ENCODE measurements at regions not wholly inside any gene's neighbourhood (a gene's known extent, or its start where the extent isn't known, plus 50 kb on each side); places are given as distances from the start of the nearest gene placed in this dataset.

DNA sequence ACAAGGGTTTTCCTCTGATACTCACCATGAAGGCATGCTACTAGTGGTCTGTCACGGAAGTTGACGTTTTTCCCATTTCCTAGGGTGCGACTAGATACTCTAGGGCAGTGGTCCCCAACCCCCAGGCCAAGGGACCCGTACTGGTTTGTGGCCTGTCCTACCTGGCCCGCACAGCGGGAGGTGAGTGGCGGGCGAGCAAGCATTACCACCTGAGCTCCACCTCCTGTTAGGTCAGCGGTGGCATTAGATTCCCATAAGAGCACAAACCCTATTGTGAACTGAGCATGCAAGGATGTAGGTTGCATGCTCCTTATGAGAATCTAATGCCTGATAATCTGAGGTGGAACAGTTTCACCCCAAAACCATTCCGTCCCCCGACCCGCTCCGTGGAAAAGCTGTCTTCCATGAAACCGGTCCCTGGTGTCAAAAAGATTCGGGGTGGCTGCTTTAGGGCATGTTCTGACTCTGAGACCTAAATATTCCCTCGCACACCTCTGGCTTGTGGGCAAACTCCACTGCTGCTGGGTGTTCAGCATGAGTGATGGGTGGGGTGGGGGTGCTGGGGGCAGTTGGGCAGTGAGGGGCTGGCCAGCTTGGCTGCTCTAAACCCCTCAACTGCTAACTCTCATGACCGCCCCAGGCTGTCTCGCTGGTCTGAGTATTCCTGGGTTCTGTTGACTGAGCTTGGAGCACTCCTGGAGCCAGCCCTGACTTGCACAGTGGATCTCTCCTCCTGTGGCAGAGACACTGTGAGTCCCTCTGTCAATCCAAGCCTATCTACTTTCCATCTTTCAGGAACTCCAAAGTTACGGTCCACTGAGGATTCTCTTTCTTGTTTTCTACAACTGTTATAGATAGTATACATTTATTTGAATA is 78.3 kb upstream of the NEK6 start:
- DNase-seq = no peak
- TF ChIP-seq, protein P1, sequence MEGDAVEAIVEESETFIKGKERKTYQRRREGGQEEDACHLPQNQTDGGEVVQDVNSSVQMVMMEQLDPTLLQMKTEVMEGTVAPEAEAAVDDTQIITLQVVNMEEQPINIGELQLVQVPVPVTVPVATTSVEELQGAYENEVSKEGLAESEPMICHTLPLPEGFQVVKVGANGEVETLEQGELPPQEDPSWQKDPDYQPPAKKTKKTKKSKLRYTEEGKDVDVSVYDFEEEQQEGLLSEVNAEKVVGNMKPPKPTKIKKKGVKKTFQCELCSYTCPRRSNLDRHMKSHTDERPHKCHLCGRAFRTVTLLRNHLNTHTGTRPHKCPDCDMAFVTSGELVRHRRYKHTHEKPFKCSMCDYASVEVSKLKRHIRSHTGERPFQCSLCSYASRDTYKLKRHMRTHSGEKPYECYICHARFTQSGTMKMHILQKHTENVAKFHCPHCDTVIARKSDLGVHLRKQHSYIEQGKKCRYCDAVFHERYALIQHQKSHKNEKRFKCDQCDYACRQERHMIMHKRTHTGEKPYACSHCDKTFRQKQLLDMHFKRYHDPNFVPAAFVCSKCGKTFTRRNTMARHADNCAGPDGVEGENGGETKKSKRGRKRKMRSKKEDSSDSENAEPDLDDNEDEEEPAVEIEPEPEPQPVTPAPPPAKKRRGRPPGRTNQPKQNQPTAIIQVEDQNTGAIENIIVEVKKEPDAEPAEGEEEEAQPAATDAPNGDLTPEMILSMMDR (IDR thresholded peaks at IDR 0.05; ENCODE audit: borderline replicate concordance, extremely low read depth, insufficient read depth) = no peak
- Histone ChIP-seq H3K27me3 (ENCODE audit: control insufficient read depth, insufficient read depth, low read length) (no peaks in the 10 kb centered on the region), H3K9ac (ENCODE audit: low read length in 3 of 3) (no peak overlapping the region), H3K4me3 (ENCODE audit: low read length in 3 of 3) (no peak overlapping the region), H3K4me1 (ENCODE audit: control insufficient read depth in 2 of 3, insufficient read depth in 2 of 3, low read depth in 1 of 3, low read length in 3 of 3) (no peaks in the 10 kb centered on the region), H3K9me3 (ENCODE audit: control insufficient read depth in 2 of 3, insufficient read depth in 1 of 3, low read length in 3 of 3) (no peaks in the 10 kb centered on the region), H3K36me3 (ENCODE audit: control insufficient read depth in 2 of 3, insufficient read depth in 3 of 3, low read length in 3 of 3) (no peaks in the 10 kb centered on the region), H3K27ac (ENCODE audit: low read depth in 2 of 2, low read length in 2 of 2) (no peak overlapping the region)
- intact Hi-C loops (cut with DNase I) = no loop called here
- no peak for FAIRE-seq

DNA sequence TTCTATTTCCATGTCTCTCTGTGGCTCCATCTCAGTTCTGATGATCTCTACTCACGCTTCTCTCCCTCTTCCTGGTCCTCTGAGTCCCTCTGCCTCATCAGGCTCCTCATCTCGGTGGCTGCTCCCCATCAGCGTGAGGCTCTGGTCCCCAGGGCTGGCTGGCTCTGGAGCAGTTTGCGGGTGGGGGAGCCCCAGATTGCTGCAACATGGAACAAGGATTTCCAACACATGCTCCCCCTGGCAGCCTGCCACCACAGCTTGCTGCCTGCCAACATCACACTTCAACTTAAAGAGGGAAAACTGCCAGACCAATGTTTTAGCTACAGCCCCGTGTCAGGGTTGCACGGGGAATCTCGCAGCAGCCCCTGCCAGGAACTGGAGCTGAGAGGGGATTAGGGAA is 77.2 kb upstream of the NEK6 start:
- Histone ChIP-seq H3K4me3 (ENCODE audit: low read length in 3 of 3) (no peak overlapping the region), H3K36me3 (ENCODE audit: control insufficient read depth in 2 of 3, insufficient read depth in 3 of 3, low read length in 3 of 3) (no peaks in the 10 kb centered on the region), H3K9me3 (ENCODE audit: control insufficient read depth in 2 of 3, insufficient read depth in 1 of 3, low read length in 3 of 3) (no peaks in the 10 kb centered on the region), H3K4me1 (ENCODE audit: control insufficient read depth in 2 of 3, insufficient read depth in 2 of 3, low read depth in 1 of 3, low read length in 3 of 3) (no peaks in the 10 kb centered on the region), H3K27me3 (ENCODE audit: control insufficient read depth, insufficient read depth, low read length) (no peaks in the 10 kb centered on the region), H3K9ac (ENCODE audit: low read length in 3 of 3) (no peak overlapping the region), H3K27ac (ENCODE audit: low read depth in 2 of 2, low read length in 2 of 2) (no peak overlapping the region)
- FAIRE-seq (no peak), DNase-seq (peak in 1 of 5 donors; percentile 37)
- intact Hi-C loops (cut with DNase I) = no loop called here
- TF ChIP-seq, protein P1 (IDR thresholded peaks at IDR 0.05; ENCODE audit: borderline replicate concordance, extremely low read depth, insufficient read depth) = no peak

DNA sequence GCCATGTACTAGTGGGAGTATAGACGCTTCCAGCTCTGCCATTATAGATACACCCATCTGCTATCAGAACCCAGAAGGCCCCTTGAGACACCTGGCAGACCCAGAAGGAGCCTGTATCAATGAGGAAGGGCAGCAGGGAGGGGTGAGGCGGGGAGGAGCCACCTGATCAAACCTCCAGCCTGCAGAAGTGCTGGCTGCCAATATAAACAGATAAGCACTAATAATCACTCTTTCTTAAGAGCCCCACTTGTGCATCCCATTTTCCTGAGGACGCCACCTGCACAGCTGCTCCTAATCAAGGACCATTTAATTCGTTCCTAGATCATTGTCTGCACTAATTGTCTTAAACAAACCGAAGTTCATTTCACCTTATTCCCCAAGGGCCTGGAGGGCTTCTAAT is 75.0 kb upstream of the NEK6 start:
- FAIRE-seq = no peak

More for the DNA sequence above, 75.0 kb upstream of the NEK6 start:
- H3K4me3 ChIP-seq (ENCODE audit: low read length in 3 of 3) = no peak overlapping the region
- H3K9me3 ChIP-seq (ENCODE audit: control insufficient read depth in 2 of 3, insufficient read depth in 1 of 3, low read length in 3 of 3) = no peaks in the 10 kb centered on the region
- no peaks in the 10 kb centered on the region for H3K36me3 ChIP-seq (ENCODE audit: control insufficient read depth in 2 of 3, insufficient read depth in 3 of 3, low read length in 3 of 3)
- intact Hi-C loops (cut with DNase I) = no loop called here
- TF ChIP-seq, protein P1 (IDR thresholded peaks at IDR 0.05; ENCODE audit: borderline replicate concordance, extremely low read depth, insufficient read depth) = no peak
- no peak overlapping the region for H3K27ac ChIP-seq (ENCODE audit: low read depth in 2 of 2, low read length in 2 of 2)
- no peaks in the 10 kb centered on the region for H3K27me3 ChIP-seq (ENCODE audit: control insufficient read depth, insufficient read depth, low read length)
- DNase-seq = no peak
- H3K9ac ChIP-seq (ENCODE audit: low read length in 3 of 3) = no peak overlapping the region
- H3K4me1 ChIP-seq (ENCODE audit: control insufficient read depth in 2 of 3, insufficient read depth in 2 of 3, low read depth in 1 of 3, low read length in 3 of 3) = no peaks in the 10 kb centered on the region

Data from kidney (tissue), 13 donors.